PC-9 (cell line): ENCODE measurements at regions not wholly inside any gene's neighbourhood (a gene's known extent, or its start where the extent isn't known, plus 50 kb on each side); places are given as distances from the start of the nearest gene placed in this dataset.

Experiments
- CTCF ChIP-seq: fragments of 200-600 bp; sonication (generic); conservative IDR thresholded peaks from 2 replicates; pipeline ENCODE4 v1.6.1; 2017; ENCODE audit warnings: mixed run types, antibody characterized with exemption, mild to moderate bottlenecking, moderate library complexity
- EZH2 ChIP-seq: fragments of 200-600 bp; sonication (generic); IDR thresholded peaks from 2 replicates; pipeline ENCODE4 v1.8.0; 2017; ENCODE audit warnings: antibody characterized with exemption, low read depth

DNA sequence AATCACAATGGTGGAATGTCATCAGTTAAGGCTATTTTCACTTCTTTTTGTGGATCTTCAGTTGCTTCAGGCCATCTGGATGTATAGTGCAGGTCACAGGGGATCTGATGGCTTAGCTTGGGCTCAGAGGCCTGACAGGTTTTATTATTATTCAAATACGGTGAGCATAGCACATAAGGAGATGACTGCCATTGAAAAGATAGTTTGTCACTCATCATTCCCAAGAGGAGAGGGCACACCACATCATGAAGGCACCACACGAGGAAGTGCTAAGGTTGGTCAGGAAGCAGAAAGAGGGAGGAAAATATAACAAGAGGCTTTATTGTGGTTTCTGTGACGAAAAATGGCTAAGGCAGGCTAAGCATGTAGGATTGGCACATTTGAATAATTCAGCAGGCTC lies 131.4 kb downstream of the CD8B2 start:
- TF ChIP-seq CTCF: no peak
- no peak for TF ChIP-seq EZH2
